NOMO-1 treated with DMSO at 0.1 percent for 48 hours (cell line): ENCODE measurements at regions not wholly inside any gene's neighbourhood (a gene's known extent, or its start where the extent isn't known, plus 50 kb on each side); places are given as distances from the start of the nearest gene placed in this dataset.
"Not testable (repeated sequence)": the region's sequence is repeated elsewhere in the genome, so short reads cannot be mapped to it uniquely, and the experiment has no call there.

ENCODE experiments used
- DNase-seq: peaks from one replicate; lab custom pipeline; 2025; ENCODE audit not compliant: unreplicated experiment; lab: John Stamatoyannopoulos, UW

DNA sequence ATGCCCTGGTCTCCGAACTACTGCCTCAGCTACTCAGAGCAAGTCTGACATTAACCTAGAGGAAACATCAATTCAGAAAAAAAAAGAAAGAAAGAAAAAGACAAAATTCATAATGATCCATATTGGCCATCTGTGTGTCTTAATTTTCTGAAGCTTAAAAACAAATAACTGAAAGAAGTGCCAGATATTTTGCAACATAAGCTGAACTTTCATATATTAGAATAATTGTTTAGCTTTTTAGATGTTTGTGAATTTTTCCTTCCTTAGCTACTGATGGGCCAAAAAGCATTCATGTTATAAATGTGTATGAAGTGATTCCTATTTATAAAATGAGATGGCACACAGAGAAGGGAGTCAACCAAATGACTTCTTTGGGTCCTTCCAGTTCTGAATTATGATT lies 555.0 kb upstream of the CHAC2 start:
- DNase-seq, result no peak

DNA sequence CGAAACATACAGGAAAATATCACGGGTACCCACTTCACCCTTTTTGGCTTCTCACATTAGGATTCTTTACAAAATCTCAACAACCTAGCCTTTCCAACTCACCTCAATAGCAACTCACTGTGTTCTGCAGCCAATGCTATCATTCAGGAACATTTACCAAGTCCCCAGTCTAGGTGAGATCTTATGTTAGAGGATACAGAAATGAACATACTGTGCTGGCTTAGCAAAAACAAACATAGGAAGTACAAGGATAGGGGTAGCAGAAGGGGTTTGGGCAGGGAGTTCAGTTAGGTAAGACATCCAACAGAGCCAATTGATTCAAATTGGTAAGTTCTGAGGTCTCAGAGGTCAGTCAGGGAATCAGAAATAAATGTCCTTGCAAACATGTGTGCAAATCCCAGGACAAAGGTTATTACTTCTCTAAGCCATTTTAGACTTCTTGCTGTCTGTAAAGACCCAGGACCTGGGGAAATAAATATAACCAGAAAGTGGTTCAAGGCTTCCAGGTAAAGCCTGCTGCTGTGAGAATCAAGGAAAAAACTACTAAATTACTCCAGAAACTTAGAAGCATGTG lies 556.3 kb upstream of the CHAC2 start:
- DNase-seq, result no peak

DNA sequence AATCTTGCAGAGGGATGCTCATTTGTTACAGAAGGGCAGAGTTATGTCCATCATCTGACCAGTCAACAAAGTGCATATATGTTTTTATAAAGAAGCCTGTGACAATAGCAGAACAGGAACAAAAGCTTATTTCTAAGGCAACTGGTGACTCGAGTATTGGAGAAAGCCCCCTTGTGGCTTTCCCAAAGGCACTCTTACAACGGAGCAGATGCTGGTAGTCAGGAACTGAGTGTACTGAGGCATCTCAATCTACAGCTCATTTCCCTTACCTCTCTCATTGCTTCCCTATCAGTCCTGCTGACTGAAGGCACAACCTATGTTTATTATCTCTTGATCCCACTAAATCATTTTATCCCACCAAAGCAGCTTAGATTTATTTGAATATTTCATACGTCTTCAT lies 557.1 kb upstream of the CHAC2 start:
- no peak for DNase-seq

DNA sequence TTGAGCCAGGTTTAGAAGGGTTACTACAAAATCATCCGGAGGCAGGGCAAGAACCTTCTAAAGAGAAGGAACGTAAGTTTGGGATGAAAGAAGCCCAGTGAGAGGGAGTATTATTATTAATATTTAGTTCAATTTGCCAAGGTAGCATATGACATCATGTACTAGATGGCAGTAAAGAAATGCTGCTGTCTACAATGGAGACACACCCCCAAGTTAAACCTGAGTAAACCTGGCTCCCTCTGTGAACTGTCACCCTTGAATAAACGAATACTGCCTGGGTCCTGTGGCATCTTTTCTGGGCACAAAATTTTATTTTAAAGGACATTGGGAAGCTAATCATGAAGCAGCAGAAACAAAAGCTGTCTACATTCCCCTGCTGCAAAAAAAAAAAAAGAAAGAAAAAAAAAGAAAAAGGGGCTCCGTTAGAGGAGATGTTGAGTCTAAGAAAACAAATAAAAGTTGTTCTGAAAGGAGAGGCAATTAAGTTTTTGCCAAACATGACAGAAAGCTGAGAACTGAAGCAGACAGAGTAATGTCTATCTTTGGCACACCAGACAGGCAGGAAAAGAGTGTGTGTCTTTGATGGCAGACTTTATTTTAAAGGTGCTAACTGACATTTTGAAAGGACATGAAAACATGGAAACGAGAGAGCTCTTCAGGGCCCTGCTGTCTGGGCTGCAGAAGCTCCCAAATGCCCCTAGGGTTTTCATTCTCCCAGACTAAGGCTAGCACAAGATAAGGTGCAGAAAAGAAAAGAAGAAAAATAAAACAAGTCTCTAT lies 557.7 kb upstream of the CHAC2 start:
- no peak for DNase-seq

DNA sequence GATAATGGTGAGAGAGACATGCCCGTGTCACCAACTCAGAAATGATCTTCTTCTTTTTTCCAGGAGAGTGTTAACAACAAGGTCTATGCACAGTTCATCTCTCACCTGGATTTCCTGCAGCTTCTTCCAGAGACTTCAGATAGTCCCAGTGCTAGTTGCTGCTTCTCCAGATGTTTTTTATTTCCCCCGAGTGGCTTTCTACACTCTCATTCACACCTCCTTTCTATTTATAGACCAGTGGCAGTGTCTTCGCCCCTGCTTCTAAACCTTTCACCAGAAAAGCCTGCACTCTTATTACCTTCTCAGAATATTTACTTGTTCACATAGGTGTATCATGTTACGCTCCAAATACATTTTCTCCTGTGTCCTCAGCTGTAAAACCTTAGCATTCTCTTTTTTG lies 558.8 kb upstream of the CHAC2 start:
- DNase-seq, result no peak

DNA sequence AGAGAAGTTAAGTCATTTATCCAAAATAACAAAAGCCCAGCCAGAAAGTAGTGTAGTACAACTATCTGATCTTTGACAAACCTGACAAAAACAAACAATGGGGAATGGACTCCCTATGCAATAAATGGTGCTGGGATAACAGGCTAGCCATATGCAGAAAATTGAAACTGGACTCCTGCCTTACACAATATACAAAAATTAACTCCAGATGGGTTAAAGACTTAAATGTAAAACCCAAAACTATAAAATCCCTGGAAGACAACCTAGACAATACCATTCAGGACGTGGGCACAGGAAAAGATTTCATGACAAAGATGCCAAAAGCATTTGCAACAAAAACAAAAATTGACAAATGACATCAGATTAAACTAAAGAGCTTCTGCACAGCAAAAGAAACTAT lies 561.4 kb upstream of the CHAC2 start:
- not testable (repeated sequence) for DNase-seq

DNA sequence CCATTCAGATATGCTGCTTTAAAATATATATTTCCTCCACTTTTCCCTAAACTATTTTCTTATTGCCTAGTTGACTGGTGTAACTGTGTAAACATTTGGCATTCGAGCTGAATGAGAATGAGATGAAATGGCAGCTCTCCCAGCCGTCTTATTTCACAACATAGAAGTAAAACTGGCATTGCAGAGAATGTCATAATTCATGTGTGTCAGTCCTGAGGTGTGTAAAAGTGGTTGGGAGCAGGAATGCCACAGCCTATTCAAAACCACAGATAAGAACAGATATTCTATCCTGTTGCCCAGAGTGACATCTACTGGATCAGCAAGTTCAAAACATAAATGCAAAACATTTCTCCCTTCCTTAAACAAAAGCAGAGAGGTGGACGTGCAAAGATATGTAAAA lies 565.5 kb upstream of the CHAC2 start:
- DNase-seq, result no peak

DNA sequence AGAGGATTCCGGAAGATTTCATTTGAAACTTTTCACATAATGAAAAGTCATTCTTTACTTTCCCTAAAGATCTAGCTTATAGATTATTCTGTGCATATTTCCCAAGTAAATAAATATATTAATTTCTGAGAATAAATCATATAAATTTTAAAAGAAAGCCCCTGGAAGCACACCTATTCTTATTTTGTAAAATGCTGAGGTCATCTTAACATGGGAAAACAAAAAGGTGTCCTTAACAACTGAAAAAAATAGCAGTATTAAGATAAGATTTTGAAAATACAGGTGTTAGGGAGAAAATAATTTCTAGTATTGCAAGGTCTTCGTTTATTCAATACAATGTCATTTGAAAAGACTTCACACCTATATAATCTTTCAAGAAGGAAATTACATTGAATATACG lies 567.5 kb upstream of the CHAC2 start:
- DNase-seq, result no peak

DNA sequence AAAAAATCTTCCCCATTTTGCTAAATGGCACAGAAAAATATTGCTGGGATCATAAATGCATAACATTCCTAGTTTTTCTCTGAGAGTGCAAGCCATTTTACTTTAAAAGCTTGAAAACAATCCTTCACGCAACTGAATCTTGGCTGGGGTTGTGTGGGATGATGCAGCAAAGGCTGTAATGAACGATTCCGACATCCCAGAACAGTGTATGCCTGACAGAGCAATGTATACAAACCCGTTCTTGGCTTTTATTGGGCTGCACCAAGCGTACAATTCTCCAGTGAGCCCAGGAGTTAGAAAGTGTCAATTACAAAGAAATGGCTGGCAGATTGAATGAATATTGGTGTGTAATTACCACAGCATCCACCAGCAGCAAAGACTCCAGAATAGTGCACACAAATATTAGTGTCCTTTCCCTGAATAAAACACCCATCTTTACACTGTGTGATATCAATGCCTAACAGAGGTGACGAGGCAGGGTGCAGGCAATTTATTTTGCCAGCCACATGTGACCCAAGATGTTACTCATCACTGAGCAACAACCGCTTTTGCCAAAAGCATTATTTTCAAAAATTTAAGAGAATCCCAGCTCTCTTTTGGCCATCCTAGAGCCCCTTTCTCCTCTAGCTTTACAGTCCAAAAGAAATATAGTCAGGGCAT lies 578.6 kb upstream of the CHAC2 start:
- DNase-seq, result no peak

DNA sequence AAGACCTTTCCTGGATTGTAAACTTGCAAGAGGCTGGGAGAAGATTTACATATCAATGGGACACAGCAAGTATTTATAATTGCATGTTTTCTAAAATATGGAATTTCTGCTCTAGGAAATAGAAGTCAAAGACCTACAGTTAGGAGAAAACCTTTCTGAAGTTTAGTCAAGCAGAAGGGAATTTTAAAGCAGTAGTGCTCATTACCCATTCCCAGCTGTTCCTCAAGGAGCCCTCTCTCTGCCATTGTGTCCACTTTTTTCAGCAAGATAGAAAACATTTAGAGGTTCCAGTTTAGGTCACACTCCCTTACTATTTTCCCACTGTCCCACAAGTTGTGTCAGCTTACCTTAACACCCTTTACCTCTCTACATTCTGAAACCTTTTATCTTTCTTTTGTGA lies 584.0 kb upstream of the CHAC2 start:
- DNase-seq, result no peak

DNA sequence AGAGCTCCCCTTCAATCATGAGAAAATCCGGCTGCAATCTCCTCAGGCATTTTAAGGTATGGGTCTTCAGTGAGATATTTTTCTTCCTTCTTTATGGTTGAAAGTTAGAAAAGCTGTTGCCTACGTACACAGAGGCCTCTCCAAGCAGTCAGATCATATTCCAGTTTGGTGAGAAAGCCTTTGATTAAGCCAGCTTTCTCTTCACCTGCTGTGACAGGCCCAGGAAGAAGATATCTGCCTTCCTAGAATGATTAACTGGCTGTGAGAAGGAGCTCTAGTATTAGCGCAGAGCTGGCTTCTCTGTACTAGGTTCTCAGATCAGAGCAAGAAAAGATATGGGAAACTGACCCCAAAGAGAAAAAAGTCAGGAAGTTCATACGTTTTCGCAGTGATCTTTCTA lies 585.0 kb upstream of the CHAC2 start:
- DNase-seq, result no peak

DNA sequence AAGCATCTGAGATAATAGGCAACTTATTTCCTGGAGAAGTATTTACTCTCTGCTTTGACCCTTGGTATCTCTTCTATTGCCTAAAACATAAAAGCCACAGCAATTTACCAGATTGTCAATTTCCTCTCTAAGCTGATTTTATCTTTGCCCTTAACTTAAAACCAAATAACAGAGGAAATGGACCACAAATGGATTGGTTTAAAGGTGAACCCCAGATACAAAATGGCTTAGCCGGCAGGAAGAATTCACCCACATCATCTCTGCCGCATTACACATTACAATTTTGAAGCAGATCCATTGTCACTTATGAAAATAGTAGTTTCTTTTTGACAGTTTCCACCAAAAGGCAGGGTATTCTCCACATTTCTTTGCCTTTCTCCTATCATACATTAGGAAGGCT lies 585.8 kb upstream of the CHAC2 start:
- DNase-seq, result no peak

DNA sequence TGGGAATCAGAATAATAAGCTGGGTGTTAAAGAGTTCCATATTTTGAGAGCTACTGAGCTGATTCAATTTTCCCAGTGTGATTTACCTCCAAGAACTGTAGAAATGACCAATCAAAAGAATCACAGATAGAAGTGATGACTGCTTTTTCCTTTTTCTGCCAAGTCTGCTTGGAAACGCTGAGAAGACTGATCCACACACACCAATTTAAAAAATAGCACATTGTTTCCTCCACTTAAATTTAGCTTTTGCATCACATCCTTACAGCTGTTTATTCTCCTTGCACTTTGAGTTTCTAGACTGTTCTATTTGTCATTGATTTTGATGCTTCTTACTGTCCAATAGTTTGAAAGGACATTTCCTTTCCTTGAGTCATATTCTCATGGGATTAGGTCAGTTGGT lies 590.3 kb upstream of the CHAC2 start:
- DNase-seq, result no peak

DNA sequence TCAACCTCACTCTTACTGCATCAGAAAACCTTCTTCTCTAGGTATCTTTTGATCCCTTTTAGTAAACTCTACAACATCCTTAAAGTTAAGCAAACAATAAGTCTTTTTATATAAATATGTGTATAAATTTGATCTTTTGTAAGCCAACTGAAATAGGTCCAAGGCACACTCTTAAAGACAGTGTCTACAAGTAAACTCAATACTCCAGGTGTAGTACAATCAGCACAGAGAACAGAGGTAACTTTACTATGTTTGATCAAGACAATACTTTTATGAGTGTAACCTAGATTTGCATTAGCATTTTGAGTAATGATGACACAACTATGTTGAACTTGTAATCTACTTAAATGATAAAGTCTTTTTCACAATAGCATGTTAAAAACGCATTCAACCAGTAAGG lies 593.1 kb upstream of the CHAC2 start:
- no peak for DNase-seq

DNA sequence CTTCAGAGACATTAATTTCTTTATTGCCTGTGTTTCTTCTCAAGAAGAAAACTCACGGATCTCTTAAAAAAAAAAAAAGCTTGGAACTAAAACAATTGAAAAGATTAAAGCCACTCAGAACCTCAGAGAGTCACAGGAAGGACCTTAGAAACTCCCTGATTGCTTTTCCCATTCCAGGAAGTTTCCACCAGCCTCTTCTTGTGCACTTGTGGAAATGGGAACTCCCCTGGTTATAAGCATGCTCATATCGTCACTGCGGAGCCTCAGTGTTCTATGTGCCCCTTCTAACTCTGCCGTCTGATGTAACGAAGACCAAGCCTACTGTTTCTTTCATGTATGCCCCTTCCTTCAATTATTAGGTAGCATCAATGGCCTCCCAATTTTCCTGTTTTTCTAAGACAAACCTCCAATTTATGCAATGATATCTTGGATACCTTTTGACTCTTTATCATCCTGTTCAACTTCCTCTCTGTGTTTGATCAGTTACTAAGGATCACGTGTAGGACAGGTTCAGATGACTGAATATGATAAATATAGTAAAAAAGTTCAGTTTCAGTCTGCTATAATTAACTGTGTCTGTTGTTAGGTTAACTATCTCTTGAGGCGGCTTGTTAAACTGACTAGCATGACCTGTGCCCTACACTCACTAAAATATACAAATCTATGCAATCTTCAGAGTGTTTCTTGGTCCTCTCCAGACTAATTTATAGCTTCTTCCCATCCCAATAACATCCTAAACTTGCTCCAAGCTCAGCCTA lies 593.7 kb upstream of the CHAC2 start:
- no peak for DNase-seq

DNA sequence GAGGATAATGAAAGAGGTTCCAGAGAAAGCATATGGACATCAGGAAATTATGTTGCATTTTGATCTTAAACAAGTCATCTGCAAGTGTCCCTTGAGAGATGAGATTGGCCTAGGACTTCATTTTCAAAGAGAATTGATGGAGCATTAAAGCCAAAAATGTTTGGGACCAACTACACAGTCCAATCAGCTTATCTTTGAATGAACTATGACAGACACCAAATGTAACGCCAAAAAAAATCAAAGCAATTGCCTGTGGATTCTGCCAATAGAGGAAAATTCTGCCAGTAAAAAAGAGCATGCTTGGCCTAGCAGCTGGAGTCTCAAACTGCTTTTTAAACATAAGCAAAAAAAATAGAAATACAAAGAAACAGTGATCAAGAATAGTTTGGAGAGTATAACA lies 594.5 kb upstream of the CHAC2 start:
- DNase-seq, result no peak

DNA sequence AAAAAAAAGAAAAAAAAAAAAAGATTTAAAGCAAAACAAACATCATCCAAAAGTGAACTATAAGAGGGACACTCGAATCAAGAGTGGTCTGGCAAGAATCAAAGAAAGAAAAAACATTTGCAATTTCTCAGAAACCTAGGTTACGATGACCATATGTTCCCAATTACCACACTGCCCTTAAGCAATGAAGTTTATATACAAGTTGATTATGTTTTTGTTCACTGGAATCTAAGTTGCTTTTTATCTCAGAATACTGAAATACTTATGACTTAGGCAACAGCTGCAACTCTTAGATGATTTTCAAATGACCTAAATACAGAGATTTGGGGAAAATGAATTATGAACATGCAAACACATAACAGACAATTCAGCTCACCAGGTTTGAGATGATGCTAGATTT lies 597.1 kb upstream of the CHAC2 start:
- DNase-seq, result no peak

DNA sequence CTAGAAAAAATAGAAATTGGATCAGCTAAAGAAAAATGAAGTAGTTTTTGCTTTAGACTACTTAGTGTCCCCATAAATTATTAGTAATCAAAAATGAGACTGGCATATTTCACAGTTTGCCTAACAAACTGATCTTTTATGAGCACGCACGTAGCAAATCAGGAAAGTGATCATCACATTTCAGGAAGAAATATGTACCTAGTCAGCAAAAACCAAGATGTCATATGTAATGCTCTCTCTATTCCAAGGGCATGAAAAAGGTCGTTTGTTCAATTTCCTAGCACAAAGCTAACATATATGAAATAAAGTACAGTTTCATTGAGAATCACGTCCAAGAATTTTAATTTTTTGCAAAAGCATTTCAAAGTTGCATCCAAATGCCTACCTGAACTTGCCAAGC lies 600.4 kb upstream of the CHAC2 start:
- DNase-seq, result no peak

DNA sequence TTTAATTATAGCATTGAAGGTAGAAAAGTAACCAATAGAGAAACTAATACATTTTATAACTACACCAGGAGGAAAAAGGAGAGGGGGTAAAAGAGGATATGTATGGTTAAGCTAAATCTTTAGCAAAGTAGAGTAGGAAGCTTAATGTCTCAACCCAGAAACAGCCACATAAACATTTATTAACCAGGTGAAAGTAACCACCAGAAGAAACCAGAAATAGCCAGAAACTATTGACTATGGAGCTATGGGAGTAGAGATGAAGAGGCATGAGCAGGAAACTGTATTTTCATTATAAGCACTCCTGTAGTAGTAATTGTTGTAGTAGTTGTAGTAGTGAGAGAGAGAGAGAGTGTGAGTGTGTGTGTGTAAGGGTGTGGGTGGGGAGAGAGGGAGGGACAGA lies 617.5 kb upstream of the CHAC2 start:
- no peak for DNase-seq

DNA sequence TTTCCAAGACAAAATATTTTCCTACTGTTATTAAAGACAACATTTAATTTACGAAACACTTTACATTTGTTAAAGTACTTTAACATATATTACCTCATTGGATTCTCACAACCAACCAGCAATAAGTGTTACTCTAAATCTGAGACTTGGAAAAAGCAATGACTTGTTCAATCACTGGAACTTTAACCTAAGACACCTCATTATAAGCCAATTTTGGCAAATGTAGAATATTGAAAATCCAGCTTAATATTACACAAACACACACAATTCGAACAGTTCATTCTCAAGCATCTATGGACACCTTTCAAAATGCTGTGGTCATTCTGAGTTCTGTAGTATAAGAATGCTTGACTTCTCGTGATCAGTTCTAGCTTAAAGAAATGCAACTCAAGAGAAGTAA lies 619.4 kb upstream of the CHAC2 start:
- no peak for DNase-seq

DNA sequence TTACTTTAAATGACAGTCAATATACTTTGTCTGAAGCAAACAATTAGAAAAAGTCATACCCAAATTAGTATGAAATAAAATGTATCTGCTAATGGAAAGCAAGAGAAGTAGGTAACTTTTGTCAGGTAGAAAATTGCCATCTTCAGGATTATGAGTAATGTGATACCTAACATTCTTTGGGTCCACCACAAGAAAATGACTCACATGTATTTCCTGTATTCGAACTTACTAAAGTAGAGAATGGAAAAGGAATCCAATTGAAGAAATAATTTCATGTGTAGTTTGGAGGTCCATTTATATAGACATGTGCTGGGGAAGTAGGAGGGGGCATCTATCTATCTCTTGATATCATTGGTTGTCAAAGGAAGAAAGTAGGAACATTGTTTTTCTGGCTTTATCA lies 636.2 kb upstream of the CHAC2 start:
- DNase-seq, result no peak

DNA sequence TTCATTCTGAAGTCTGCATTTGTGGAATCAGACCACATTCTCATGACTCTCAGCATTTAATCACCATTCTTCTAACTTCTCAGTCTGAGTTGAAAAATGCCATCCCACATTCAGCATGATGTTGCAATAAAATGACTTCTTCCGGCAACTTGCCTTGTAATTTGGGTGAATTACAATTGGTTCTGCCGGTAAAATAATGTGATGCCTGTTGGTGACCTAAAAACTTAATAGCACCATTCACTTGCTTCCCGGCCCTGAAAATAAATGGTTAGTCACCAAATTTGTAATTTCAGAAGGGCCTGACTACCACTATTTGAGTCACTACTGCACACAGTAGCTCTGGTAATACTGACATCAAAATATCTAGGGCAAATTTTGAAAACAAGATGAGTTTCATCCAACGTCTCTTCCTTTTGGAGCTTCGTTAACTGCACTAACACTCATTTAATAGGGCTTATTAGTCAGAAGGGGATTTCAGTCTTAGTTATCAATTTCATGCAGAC lies 637.1 kb upstream of the CHAC2 start:
- DNase-seq, result no peak
